Neural progenitor cell (in vitro differentiated cells): ENCODE measurements at regions not wholly inside any gene's neighbourhood (a gene's known extent, or its start where the extent isn't known, plus 50 kb on each side); places are given as distances from the start of the nearest gene placed in this dataset.

Source experiments
- DNase-seq: peaks from one replicate; pipeline ENCODE4 v3.0.0-alpha.2; 2016; ENCODE audit warnings: low spot score
- H2AFZ ChIP-seq: fragments of 200-600 bp; sonication (generic); replicated peaks from 2 replicates; pipeline ENCODE4 v1.6.1; 2016; ENCODE audit warnings: antibody characterized with exemption
- H3F3A ChIP-seq: fragments of 200-600 bp; sonication (generic); 2 replicates; pipeline ENCODE4 v1.6.1; 2016; ENCODE audit warnings: antibody characterized with exemption, low read depth
- H3K27ac ChIP-seq: fragments of 200-600 bp; sonication (generic); 2 replicates; pipeline ENCODE4 v1.5.1; 2016; ENCODE audit warnings: mild to moderate bottlenecking
- H3K27me3 ChIP-seq: fragments of 200-600 bp; sonication (generic); 2 replicates; pipeline ENCODE4 v1.6.1; 2016; ENCODE audit warnings: mild to moderate bottlenecking, moderate library complexity
- H3K36me3 ChIP-seq: fragments of 200-600 bp; sonication (generic); 2 replicates; pipeline ENCODE4 v1.5.1; 2016
- H3K4me1 ChIP-seq: fragments of 200-600 bp; sonication (generic); 2 replicates; pipeline ENCODE4 v1.6.1; 2016; ENCODE audit warnings: mixed run types
- H3K4me2 ChIP-seq: fragments of 200-600 bp; sonication (generic); 2 replicates; pipeline ENCODE4 v1.6.1; 2016
- H3K4me3 ChIP-seq: fragments of 200-600 bp; sonication (generic); 2 replicates; pipeline ENCODE4 v1.5.1; 2016
- H3K79me2 ChIP-seq: fragments of 200-600 bp; sonication (generic); 2 replicates; pipeline ENCODE4 v1.6.1; 2016; ENCODE audit warnings: low read depth
- H3K9ac ChIP-seq: fragments of 200-600 bp; sonication (generic); 2 replicates; pipeline ENCODE4 v1.6.1; 2016
- H3K9me3 ChIP-seq: fragments of 200-600 bp; sonication (generic); 2 replicates; pipeline ENCODE4 v1.5.1; 2016; ENCODE audit warnings: low read depth
- H4K20me1 ChIP-seq: fragments of 200-600 bp; sonication (generic); 2 replicates; pipeline ENCODE4 v1.6.1; 2016; ENCODE audit warnings: low read depth
- H3K27ac Mint-ChIP-seq: 3 replicates; pipeline ENCODE4 v1.8.0; 2021; ENCODE audit warnings: mixed read lengths
- H3K27me3 Mint-ChIP-seq: 2 replicates; pipeline ENCODE4 v1.8.0; 2022; ENCODE audit warnings: low read depth, mild to moderate bottlenecking, inconsistent platforms, moderate library complexity, mixed read lengths; ENCODE audit not compliant: insufficient read depth
- H3K36me3 Mint-ChIP-seq: 3 replicates; pipeline ENCODE4 v1.8.0; 2021; ENCODE audit warnings: mixed read lengths
- H3K4me1 Mint-ChIP-seq: 3 replicates; pipeline ENCODE4 v1.8.0; 2021; ENCODE audit warnings: mixed read lengths
- H3K4me3 Mint-ChIP-seq: 3 replicates; pipeline ENCODE4 v1.8.0; 2021; ENCODE audit warnings: mild to moderate bottlenecking, moderate library complexity, mixed read lengths
- H3K9me3 Mint-ChIP-seq: 3 replicates; pipeline ENCODE4 v1.8.0; 2020; ENCODE audit warnings: mixed read lengths
- EZH2 ChIP-seq: fragments of 200-600 bp; sonication (generic); IDR thresholded peaks from 2 replicates; pipeline ENCODE4 v1.6.1; 2017; ENCODE audit warnings: antibody characterized with exemption, mild to moderate bottlenecking, moderate library complexity
- EZH2phosphoT487 ChIP-seq: fragments of 200-600 bp; sonication (generic); IDR thresholded peaks from 2 replicates; pipeline ENCODE4 v1.6.1; 2017; ENCODE audit warnings: antibody characterized with exemption
- TF ChIP-seq, protein P1 (sequence below): fragments of 200-600 bp; sonication (generic); IDR thresholded peaks from 2 replicates; pipeline ENCODE4 v1.5.1; 2017; ENCODE audit warnings: antibody characterized with exemption, mild to moderate bottlenecking

GRCh38 chr22:49412236-49412635, 415.4 kb downstream of the BRD1 start:
- H3K36me3 Mint-ChIP-seq: no peaks in the 10 kb centered on the region
- Histone ChIP-seq H3K27me3 (no peaks in the 10 kb centered on the region), H2AFZ (no peak overlapping the region), H3K27ac (no peak overlapping the region), H3K4me2 (no peak overlapping the region), H4K20me1 (no peaks in the 10 kb centered on the region), H3K4me3 (no peak overlapping the region), H3K36me3 (no peaks in the 10 kb centered on the region), H3F3A (no peaks in the 10 kb centered on the region), H3K4me1 (no peaks in the 10 kb centered on the region), H3K9ac (no peak overlapping the region), H3K79me2 (no peaks in the 10 kb centered on the region), H3K9me3 (no peaks in the 10 kb centered on the region)
- H3K4me3 Mint-ChIP-seq: no peak overlapping the region
- H3K27me3 Mint-ChIP-seq: peaks cover 12% of the 10 kb centered on the region
- H3K4me1 Mint-ChIP-seq: peaks cover 12% of the 10 kb centered on the region
- no peak for DNase-seq
- no peaks in the 10 kb centered on the region for H3K9me3 Mint-ChIP-seq
- no peak overlapping the region for H3K27ac Mint-ChIP-seq
- TF ChIP-seq EZH2 (no peak), EZH2phosphoT487 (no peak)
- TF ChIP-seq, protein P1, sequence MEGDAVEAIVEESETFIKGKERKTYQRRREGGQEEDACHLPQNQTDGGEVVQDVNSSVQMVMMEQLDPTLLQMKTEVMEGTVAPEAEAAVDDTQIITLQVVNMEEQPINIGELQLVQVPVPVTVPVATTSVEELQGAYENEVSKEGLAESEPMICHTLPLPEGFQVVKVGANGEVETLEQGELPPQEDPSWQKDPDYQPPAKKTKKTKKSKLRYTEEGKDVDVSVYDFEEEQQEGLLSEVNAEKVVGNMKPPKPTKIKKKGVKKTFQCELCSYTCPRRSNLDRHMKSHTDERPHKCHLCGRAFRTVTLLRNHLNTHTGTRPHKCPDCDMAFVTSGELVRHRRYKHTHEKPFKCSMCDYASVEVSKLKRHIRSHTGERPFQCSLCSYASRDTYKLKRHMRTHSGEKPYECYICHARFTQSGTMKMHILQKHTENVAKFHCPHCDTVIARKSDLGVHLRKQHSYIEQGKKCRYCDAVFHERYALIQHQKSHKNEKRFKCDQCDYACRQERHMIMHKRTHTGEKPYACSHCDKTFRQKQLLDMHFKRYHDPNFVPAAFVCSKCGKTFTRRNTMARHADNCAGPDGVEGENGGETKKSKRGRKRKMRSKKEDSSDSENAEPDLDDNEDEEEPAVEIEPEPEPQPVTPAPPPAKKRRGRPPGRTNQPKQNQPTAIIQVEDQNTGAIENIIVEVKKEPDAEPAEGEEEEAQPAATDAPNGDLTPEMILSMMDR: no peak

DNA sequence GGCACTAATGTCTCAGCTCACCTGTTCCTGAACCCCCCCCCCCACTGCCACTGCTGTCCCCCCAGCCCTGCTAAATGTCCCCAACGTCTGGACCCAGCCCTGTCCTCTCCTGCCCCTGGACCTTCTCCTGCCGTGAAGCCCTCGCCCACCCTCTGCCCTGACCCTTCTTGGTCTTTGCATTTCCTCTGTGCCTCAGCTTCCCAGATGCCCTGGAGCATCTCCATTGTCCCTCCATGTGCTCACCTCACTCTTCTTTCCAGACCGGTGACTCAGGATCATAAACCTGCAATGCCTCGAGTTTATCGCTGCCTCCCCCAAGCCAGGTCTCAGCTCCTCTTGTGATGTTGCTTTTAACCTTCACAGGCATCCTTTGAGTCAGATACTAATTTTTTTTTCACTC, 416.4 kb downstream of the BRD1 start:
- DNase-seq: no peak
- no peaks in the 10 kb centered on the region for H3K27me3 ChIP-seq
- Mint-ChIP-seq H3K4me1 (peaks cover 10% of the 10 kb centered on the region), H3K27me3 (peaks cover 14% of the 10 kb centered on the region), H3K27ac (no peak overlapping the region), H3K9me3 (no peaks in the 10 kb centered on the region), H3K36me3 (no peaks in the 10 kb centered on the region), H3K4me3 (no peak overlapping the region)
- TF ChIP-seq EZH2 (no peak), EZH2phosphoT487 (no peak)
- TF ChIP-seq, protein P1: no peak
- H3K4me3 ChIP-seq: no peak overlapping the region
- H2AFZ ChIP-seq: no peak overlapping the region
- H3K36me3 ChIP-seq: no peaks in the 10 kb centered on the region
- H3K9me3 ChIP-seq: no peaks in the 10 kb centered on the region
- H3K4me2 ChIP-seq: no peak overlapping the region
- H4K20me1 ChIP-seq: no peaks in the 10 kb centered on the region
- H3K9ac ChIP-seq: no peak overlapping the region
- no peaks in the 10 kb centered on the region for H3K79me2 ChIP-seq
- H3K27ac ChIP-seq: no peak overlapping the region
- no peaks in the 10 kb centered on the region for H3K4me1 ChIP-seq
- no peaks in the 10 kb centered on the region for H3F3A ChIP-seq

GRCh38 chr22:49408102-49408836, 419.4 kb downstream of the BRD1 start:
- no peaks in the 10 kb centered on the region for H3K79me2 ChIP-seq
- no peak for DNase-seq
- H3K36me3 Mint-ChIP-seq: no peaks in the 10 kb centered on the region
- H3K27ac ChIP-seq: no peak overlapping the region
- no peaks in the 10 kb centered on the region for H3K9me3 ChIP-seq
- H3K36me3 ChIP-seq: no peaks in the 10 kb centered on the region
- H4K20me1 ChIP-seq: no peaks in the 10 kb centered on the region
- no peak overlapping the region for H3K9ac ChIP-seq
- no peak overlapping the region for H3K27ac Mint-ChIP-seq
- H2AFZ ChIP-seq: no peak overlapping the region
- no peak overlapping the region for H3K4me3 ChIP-seq
- H3K4me1 ChIP-seq: no peaks in the 10 kb centered on the region
- no peaks in the 10 kb centered on the region for H3F3A ChIP-seq
- peaks cover 22% of the 10 kb centered on the region for H3K4me1 Mint-ChIP-seq
- H3K4me3 Mint-ChIP-seq: no peak overlapping the region
- TF ChIP-seq EZH2phosphoT487 (no peak), EZH2 (no peak)
- TF ChIP-seq, protein P1: no peak
- no peak overlapping the region for H3K4me2 ChIP-seq
- no peaks in the 10 kb centered on the region for H3K27me3 ChIP-seq
- no peaks in the 10 kb centered on the region for H3K9me3 Mint-ChIP-seq
- H3K27me3 Mint-ChIP-seq: peaks cover 11% of the 10 kb centered on the region
